Ramos (cell line): ENCODE measurements at regions not wholly inside any gene's neighbourhood (a gene's known extent, or its start where the extent isn't known, plus 50 kb on each side); places are given as distances from the start of the nearest gene placed in this dataset.

Experiments used
- in situ Hi-C: fragments of 300-500 bp; cut with MboI; formaldehyde crosslinking; loops from one replicate; pipeline ENCODE4 v1.14.3; 2022; ENCODE audit warnings: low sequenced_read_pairs; ENCODE audit not compliant: unreplicated experiment

DNA sequence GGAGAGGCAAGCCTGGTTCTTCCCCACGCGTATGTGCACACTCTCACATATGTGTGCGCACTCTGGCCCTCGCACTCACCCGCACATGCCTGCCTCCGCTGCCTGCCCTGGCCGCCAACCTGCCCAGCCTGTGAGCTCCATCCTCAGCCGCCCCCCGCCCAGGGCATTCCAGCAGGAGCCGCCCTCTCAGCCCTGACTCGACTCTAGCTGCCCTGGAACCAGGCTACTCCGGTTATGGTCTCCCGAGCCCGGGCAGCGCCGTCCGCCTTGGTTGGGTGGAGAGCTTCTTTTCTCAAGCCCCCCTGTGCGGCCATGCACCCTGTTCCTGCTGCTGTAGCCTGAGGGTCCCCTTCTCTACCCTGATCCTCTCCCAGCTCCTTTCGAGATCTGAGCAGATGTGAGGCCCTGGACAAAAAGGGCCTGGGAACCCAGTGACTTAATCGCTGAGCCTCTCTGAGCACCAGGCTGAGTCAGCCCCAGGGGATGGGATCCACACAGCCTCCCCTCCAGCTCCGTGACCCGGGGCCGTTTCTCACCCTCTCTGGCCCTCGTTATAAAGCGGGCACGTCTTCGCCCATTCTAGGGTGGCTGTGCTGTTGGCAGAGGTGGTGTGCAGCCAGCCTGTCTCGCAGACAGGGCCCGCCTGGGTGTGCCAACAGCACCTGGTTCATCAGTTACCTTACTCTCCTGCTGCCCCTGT is 191.5 kb downstream of the TEX29 start:
- in situ Hi-C loops: no loop called here

DNA sequence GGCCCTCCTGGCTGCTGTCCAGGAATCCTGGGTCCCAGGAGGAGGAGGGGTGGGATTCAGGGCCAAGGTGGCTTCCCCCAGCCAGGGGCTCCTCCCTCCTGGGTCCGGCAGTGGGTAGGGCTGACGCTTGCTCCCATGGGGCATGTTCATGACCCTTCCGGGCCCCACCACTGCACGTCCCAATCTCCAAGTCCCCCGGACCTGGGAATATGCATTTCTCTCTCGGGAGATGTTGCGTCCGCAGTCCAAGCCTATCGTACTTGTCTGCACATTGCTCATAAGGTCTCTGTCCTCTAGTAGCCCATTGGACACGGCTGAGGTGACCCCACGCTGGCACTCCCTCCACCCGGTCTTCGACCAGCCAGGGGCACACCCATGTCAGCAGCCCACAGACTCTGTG is 192.3 kb downstream of the TEX29 start:
- in situ Hi-C loops: no loop called here

DNA sequence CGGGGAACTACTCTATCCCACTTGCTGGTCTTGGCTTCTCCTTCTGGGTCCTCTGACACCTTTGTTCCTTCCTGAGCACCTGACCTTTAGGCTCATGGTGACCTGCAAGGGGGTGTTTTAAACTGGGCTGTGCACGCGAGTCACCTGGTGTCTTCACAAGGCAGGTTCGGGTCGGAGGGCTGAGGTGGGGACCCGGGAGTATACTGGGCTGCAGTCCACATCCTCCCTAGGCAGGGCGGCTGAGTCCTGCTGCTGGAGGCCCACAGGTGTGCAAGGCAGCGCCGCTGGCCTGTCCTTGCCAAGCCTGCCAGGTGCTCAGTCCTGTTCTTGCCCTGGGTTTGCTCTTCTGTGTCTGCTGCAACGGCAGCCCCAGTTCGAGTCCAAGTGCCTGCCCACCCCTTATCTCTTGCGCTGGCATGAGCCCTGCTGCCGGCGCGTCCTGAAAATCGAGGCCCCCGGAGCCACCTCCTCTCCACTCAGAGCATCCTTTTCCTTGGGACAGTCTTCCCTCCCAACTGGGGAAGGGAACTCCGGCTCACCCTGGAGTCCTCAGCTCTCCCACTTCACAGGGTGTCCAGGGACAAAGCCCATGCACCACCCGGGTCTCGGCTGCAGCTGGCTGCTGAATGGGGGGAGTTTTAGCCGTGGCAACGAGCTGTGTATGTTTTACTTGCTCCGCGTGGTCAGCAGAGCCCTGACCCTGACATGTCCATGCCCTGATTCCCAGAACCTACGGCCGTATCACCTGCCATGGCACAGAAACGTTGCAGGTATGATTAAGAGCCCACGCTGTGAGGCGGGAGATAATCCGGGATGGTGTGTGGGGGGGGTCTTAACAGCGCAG is 193.5 kb downstream of the TEX29 start:
- in situ Hi-C loops: no loop called here

DNA sequence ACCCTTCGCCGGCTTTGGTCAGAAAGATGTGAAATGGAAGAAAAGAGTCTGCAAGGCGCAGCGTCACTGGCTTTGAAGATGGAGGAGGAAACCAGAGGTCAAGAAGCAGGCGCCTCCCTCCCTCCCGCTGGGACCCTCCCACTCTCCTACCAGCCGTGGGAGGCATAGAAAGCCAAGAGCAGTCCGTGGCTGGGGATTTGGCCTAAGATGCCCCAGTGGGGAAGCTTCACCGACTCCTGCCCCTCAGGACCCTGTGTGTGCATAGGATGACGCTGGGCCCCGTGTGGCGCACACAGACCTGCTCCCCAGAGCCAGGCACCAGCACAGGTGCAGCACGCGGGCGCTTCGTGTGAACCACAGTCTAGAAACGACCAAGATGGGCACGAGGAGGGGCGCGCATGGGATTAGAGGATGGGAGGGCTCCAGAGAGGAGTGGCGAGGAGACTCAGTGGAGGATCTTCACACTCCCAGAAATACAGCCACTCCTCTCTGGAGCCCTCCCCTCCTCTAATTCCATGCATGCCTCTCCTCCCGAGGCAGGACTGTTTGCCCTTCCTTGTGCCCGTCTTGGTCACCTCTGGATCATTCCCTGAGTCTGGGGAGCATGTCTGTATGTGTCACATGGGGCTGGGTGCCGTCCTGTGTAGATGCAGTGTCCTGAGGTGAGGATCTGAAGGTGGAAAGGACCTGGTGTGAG is 194.3 kb downstream of the TEX29 start:
- in situ Hi-C loops: no loop called here

DNA sequence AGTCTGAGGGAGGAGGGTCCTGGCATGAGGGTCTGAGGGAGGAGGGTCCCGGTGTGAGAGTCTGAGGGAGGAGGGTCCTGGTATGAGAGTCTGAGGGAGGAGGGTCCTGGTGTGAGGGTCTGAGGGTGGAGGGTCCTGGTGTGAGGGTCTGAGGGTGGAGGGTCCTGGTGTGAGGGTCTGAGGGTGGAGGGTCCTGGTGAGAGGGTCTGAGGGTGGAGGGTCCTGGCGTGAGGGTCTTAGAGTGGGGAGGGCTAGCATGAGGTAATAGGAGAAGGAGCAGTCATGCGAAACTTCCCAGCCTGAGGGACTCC is 194.8 kb downstream of the TEX29 start:
- in situ Hi-C loops: no loop called here

DNA sequence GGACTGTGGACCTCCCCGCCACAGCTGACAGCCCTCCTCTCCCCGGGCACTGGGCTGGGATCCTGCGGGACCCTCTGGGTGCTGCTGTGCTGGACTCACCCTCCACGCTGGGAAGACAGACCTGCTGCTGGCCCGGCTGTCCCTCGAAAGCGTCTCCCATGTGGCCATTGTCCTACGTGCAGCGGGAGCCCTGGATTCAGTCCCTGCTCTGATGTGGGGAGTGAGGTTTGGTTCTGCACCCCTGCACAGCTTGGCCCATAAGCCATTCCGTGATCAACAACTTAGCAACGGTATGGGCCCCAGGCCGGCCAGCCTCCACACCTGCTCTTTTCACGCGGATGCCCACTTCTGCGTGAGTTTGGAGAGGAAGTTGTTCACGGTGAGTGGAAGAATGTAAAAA is 195.2 kb downstream of the TEX29 start:
- in situ Hi-C loops: no loop called here

DNA sequence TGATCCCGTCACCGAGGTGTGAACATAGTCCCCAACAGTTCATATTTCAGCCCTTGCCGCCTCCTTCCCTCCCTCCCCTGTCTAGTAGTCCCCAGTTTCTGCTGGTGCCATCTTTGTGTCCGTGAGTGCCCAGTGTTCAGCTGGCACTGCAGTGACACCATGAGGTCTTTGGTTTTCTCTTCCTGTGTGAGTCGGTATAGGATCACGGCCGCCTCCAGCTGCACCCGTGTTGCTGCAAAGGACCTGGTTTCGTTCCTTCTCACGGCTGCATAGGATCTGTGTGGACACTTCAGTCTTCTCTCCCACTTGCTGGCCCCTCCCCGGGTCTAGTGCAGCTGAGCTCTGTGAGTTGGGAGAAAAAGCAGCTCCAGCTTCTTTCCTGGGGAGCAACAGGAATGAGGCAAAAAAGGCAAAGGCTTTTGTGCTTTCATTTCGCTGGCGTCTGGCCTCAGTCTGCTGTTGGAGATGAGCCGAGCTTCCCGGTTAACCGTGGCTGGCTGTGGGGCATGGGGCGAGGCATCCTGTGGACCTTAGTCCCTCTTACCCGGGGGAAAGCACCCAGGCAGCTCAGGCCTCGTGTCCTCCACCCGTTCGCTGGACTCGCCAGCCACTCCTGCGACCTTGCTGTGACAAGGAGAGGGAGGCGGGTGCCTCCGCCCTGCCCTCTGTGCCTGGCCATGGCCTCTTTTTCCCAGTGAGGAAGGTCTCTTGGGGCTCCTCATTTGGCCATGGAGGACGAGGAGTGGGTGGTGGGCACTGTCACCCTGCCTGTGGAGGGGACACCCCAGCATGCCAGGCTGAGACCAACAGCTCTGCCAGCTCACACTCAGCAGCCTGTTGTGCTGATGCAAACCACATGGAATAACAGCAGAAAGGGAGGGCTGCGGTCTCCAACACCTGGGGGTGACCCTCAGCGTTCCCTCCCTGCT is 196.5 kb downstream of the TEX29 start:
- in situ Hi-C loops: no loop called here

DNA sequence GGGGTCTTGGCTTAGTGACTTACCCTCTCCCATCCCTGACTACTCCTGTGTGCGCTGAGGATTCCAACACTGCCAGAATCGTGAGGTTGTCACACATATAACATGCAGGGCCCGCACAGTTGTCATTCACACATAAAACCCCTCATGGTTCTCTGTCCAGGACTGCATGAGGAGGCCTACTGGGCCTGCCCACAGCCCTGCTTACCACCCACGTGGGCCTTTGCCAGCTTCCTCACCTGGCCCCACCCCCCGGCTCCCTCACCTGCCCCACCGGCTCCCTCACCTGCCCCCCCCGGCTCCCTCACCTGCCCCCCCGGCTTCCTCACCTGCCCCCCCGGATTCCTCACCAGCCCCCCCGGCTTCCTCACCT is 197.2 kb downstream of the TEX29 start:
- in situ Hi-C loops: no loop called here

DNA sequence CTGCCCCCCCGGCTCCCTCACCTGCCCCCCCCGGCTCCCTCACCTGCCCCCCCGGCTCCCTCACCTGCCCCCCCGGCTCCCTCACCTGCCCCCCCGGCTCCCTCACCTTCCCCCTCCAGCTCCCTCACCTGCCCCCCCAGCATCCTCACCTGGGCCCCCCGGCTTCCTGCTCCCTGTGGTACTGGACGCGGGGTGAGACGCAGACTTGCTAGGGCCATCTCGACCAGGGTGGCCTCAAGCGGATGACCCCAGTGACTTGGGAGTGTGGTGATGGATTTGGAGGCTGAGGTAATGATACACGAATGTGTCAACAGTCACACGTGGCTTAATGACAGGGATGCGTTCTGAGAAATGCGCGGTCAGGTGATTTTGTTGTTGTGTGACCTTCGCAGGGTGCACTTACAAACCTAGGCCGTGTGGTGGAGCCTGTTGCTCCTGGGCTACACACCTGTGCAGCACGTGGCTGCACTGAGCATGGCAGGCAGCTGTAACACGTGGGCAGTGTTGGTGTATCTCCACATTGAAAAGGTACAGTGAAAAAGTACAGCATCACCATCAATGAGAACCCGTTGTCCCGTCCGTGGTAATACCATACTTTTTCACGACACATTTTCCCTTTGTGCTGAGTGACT is 197.8 kb downstream of the TEX29 start:
- in situ Hi-C loops: no loop called here

DNA sequence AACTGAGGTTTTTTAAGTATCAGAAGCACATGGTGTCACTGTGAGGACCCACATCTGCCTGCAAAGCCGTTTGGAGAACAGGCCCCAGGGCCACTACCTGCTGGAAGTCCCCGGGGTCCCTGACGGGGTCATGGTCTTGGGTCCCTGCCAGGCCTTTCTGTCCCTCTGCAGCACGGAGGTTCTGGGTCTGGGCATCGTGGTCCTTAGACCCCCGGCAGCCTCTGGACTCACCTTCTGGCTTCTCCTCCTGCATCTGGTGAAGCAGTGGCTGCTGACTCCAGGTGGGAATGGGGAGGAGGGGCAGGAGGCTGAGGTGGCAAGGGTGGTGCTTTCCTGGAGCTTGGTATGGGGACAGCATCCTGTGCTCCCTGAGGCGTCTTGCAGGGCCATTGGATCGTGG is 198.6 kb downstream of the TEX29 start:
- in situ Hi-C loops: no loop called here

DNA sequence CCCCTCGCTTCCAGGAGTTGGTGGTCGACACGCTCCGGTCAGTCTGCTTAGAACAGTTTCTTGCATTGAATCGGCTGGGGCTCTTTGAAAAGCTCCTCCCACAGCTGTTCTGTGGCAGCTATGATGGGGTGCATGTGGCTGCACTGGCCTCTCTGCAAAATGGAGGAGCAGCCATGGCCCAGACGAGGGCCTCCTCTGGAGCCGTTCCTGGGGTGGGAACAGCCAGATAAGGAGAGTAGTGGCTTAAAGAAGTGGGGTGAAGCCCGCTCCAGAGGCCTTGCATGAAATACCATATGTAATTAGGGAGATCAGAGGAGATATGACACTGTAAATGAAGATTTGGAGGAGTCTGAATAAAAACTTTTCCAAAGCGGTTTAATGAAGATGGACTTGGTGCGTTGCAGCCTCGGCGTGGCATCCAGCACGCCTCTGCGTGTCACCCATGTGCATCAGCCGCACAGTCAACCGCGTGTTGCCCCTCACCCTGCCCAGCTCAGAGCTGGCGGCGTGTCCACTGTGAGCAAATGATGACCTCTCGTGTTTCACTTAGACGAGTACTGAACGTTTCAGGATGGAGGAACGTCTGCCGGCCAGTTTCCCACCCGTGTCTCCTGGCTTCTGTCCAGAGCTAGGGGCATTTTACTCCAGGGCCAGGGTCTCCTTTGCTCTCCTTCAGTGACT is 199.2 kb downstream of the TEX29 start:
- in situ Hi-C loops: no loop called here

DNA sequence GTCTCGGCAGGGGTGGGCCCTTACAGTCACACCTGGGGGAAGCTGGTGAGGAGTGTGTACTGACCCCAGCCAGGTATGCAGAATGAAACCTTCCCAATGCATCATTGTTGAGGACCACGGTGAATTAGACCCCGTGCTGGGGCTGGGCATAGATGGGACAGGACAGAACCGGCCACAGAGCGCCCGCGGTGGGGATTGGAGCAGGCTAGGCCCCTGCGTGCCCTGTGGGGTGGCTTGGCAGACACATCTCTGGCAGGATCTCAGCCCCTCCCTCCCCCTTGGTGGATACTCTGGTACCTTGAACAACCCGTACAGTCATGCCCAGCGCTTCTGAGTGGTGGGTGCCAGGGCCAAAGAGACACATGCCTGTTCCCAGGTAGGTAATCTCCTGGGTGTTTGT is 200.6 kb downstream of the TEX29 start:
- in situ Hi-C loops: no loop called here

DNA sequence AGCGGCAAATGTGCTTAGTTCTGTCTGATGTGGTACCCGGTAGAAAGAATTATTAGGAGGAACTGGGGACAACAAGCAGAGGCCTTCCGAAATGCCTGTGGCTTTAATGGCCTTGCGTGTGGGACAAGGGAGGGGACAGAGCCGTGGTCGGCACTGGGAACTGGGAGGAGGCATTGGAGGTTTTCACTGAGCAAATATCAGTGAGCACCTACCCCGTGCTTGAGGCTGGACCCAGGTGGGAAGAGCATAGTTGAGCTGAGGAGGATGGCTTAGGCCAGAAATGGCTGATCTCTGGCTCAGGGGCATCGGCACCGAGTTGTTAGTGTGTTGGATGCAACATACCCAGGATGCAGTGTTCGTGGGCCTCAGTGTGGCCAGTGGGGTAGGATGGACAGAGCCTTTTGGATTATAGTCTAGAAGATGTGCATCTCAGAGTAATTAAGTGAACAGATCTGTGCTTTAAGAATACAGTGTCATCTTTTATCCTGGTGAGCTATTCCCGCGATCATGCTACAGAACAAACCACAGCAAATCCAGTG is 201.3 kb downstream of the TEX29 start:
- in situ Hi-C loops: no loop called here

DNA sequence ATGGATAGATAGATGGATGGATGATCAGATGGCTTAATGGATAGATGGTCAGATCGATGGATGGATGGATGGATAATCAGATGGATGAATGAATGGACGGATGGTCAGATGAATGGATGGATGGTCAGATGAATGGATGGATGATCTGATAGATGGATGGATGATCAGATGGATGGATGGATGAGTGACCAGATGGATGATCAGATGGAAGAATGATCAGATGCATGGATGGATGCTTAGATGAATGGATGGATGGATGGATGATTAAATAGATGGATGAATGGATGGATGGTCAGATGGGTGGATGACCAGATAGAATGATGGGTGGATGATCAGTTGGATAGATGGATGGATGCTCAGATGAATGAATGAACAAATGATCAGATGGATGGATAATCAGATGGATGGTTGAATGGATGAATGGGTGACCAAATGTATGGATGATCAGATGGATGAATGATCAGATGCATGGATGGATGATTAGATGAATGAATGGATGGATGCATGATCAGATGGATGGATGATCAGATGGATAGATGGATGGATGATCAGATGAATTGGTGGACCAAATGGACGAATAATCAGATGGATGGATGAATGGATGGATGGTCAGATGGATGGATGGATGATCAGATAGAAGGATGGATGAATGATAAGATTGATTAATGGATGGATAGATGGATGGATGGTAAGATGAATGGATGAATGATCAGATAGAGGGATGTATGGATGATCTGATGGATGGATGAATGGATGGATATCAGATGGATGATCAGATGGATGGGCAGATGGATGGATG is 205.1 kb downstream of the TEX29 start:
- in situ Hi-C loops: no loop called here

DNA sequence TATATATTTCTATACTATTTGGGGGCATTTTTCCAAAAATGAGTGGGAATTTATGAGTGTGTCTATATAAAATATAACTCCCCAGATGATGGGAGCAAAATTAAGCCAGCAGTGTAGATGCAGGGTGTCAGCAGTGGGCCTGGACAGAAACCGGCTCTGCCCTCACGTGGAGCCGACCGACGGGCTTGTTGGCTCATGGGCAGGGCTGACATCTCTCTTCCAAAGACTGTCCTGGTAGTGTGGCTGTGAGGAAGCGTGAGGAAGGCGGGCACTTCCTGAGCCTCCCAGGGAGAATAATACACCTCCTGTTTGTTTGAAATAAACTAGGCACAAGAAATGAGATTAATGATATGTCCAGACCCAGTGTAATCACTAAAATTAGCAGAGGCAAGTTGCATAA is 206.5 kb downstream of the TEX29 start:
- in situ Hi-C loops: no loop called here

DNA sequence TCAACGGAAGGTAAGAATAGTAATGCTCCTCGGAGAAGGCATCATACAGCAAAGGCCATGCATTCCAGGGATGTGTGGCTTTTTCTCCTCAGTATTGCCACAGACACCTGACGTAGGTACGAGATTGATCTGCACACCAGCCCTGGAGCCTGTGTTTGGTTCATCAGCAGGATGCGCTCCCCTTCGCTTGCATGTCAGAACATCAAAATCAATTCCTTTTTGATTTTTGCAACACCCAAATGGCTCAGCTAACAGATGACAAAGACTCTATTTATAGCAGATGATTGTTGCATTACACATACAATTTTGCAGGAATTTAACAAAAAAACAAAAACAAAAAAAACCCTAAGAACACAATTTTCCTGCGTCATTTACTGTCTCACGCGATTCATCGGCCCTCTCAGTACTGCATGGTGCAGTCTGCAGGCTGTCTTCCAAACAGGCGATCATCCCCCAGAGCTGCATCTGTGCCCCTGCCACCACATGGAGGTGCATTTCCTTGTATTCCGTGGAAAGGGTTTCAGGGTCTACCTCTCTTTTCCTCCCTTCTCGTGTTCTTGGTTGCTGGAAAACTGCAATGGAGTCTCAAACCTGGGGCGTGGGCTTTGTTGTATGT is 207.3 kb downstream of the TEX29 start:
- in situ Hi-C loops: no loop called here

DNA sequence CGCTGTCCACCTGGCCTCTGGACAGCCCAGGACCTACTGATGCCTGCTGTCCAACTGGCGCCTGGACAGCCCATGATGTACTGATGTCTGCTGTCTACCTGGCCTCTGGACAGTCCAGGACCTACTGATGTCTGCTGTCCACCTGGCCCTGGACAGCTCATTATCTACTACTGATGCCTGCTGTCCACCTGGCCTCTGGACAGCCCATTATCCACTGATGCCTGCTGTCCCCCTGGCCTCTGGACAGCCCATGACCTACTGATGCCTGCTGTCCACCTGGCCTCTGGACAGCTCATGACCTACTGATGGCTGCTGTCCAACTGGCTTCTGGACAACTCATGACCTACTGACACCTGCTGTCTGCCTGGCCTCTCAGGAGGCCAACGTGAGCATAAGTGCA is 208.1 kb downstream of the TEX29 start:
- in situ Hi-C loops: no loop called here
